ENCODE measurements at regions not wholly inside any gene's neighbourhood (a gene's known extent, or its start where the extent isn't known, plus 50 kb on each side); places are given as distances from the start of the nearest gene placed in this dataset.

DNA sequence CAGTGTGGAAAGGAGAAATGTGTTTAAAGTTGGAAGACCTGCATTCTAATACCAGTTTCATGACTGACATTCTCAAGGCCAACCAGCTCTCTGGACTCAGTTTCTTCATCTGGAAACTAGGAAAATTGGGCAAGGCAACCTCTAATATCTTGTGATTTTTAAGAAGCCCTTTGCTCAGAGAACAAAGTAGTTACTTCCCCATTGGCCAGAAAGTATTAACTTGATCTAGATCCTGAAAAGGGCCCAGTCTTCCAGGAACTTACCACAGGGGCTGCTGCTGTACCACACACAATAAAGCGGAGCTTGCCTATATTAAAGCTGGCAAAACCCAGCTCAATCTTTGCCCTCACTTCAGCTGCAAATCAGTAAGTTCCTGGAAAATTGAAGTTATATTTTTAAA lies 155.6 kb upstream of the ADO start:
- POLR2A ChIA-PET: no interaction called here
- H3K9me2 ChIP-seq: no peaks in the 10 kb centered on the region
- H4K20me1 ChIP-seq (ENCODE audit: insufficient read depth): no peaks in the 10 kb centered on the region
- no peaks in the 10 kb centered on the region for H3F3A ChIP-seq (replicated peaks; ENCODE audit: insufficient read depth)
- no peak overlapping the region for H3K4me2 ChIP-seq
- no peaks in the 10 kb centered on the region for H3K9me3 ChIP-seq
- 93% methylated on average over 1 of the region's 1 CpG for WGBS (ENCODE audit: low lambda C conversion rate)
- no peak for DNase-seq
- peaks cover 0 to 14% of the 10 kb centered on the region in 2 experiments; a peak in 1 of 4 replicates for H3K4me1 ChIP-seq (ENCODE audit: control insufficient read depth in 1 of 2, insufficient read depth in 2 of 2, low read depth in 1 of 2, low read length in 1 of 2)
- TF ChIP-seq GATA2 (CRISPR knock-in tag; IDR thresholded peaks at IDR 0.05) (no peak), ELF1 (IDR thresholded peaks at IDR 0.05) (no peak), GABPA (IDR thresholded peaks at IDR 0.05; ENCODE audit: low read depth) (no peak), USF2 (IDR thresholded peaks at IDR 0.05; ENCODE audit: borderline replicate concordance, low read depth, low read length) (no peak), RFX5 (IDR thresholded peaks at IDR 0.05; ENCODE audit: low read length) (no peak), NRF1 (IDR thresholded peaks at IDR 0.05; ENCODE audit: low read depth, low read length) (no peak), TEAD4 (IDR thresholded peaks at IDR 0.05; ENCODE audit: borderline replicate concordance, insufficient read depth) (no peak), REST (IDR thresholded peaks at IDR 0.05; ENCODE audit: low read depth, low read length) (no peak), SMC3 (IDR thresholded peaks at IDR 0.05; ENCODE audit: low read depth, low read length) (no peak), FOSL2 (IDR thresholded peaks at IDR 0.05; ENCODE audit: borderline replicate concordance, low read depth) (no peak)
- H3K27me3 ChIP-seq (ENCODE audit: insufficient read depth): no peaks in the 10 kb centered on the region; the same call in 1 of the 2 replicates
- CTCF ChIA-PET: no interaction called here
- H3K4me3 ChIP-seq (ENCODE audit: low read depth in 2 of 2, low read length in 1 of 2): no peak overlapping the region
- no peaks in the 10 kb centered on the region for H3K36me3 ChIP-seq (replicated peaks in 1 of 2; ENCODE audit: control insufficient read depth in 1 of 2, insufficient read depth in 2 of 2, low read length in 1 of 2)
- H3K9ac ChIP-seq: no peak overlapping the region
- H3K27ac ChIP-seq (ENCODE audit: low read depth in 2 of 2, low read length in 1 of 2): no peak overlapping the region
- no peaks in the 10 kb centered on the region for H3K79me2 ChIP-seq (ENCODE audit: insufficient read depth)
- H2AFZ ChIP-seq (ENCODE audit: low read depth): no peak overlapping the region

DNA sequence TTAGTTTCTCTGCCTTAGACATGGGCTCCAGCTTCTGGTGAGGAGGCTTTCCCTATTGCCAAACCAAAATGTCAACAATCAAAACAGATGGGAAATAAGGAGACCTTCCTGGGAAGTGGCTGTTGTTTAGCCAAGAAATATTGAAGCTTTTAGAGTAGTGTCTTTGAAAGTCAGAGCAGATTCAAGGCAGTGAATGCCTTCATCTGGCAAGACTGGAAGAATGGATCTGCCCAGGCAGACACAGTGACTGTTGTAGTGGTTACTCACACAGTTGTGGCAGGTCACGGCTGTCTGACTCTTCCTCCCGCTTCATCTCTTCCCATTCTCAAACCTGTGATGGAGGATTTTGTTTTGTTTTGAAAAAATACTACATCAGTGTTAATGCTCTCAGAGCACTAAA lies 154.1 kb upstream of the ADO start:
- no peaks in the 10 kb centered on the region for H3K9me2 ChIP-seq
- H3K9me3 ChIP-seq: no peaks in the 10 kb centered on the region
- H2AFZ ChIP-seq (ENCODE audit: low read depth): no peak overlapping the region
- H3K27me3 ChIP-seq (ENCODE audit: insufficient read depth): no peaks in the 10 kb centered on the region; the same call in 1 of the 2 replicates
- H3K9ac ChIP-seq: no peak overlapping the region
- no peak overlapping the region for H3K27ac ChIP-seq (ENCODE audit: low read depth in 2 of 2, low read length in 1 of 2)
- POLR2A ChIA-PET: no interaction called here
- no peak for TF ChIP-seq RAD21 (IDR thresholded peaks at IDR 0.05; ENCODE audit: low read length)
- TF ChIP-seq TEAD4 (IDR thresholded peaks at IDR 0.05; ENCODE audit: borderline replicate concordance, insufficient read depth): no peak
- TF ChIP-seq, protein P1, sequence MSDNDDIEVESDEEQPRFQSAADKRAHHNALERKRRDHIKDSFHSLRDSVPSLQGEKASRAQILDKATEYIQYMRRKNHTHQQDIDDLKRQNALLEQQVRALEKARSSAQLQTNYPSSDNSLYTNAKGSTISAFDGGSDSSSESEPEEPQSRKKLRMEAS (IDR thresholded peaks at IDR 0.05; ENCODE audit: low read depth): no peak
- TF ChIP-seq RCOR1 (IDR thresholded peaks at IDR 0.05; ENCODE audit: low read length): no peak
- no peak for TF ChIP-seq REST (IDR thresholded peaks at IDR 0.05; ENCODE audit: low read depth, low read length)
- no peak for TF ChIP-seq EZH2phosphoT487 (IDR thresholded peaks at IDR 0.05; ENCODE audit: borderline replicate concordance, low read depth)
- no peak overlapping the region for H3K4me3 ChIP-seq (ENCODE audit: low read depth in 2 of 2, low read length in 1 of 2)
- H3F3A ChIP-seq (replicated peaks; ENCODE audit: insufficient read depth): no peaks in the 10 kb centered on the region
- WGBS (ENCODE audit: low lambda C conversion rate): 67% methylated on average over 2 of the region's 2 CpGs
- H3K4me2 ChIP-seq: no peak overlapping the region
- peaks cover 0 to 14% of the 10 kb centered on the region in 2 experiments; a peak in 1 of 4 replicates for H3K4me1 ChIP-seq (ENCODE audit: control insufficient read depth in 1 of 2, insufficient read depth in 2 of 2, low read depth in 1 of 2, low read length in 1 of 2)
- no peaks in the 10 kb centered on the region for H3K79me2 ChIP-seq (ENCODE audit: insufficient read depth)
- no peaks in the 10 kb centered on the region for H3K36me3 ChIP-seq (replicated peaks in 1 of 2; ENCODE audit: control insufficient read depth in 1 of 2, insufficient read depth in 2 of 2, low read length in 1 of 2)
- CTCF ChIA-PET: no interaction called here
- no peak for DNase-seq
- H4K20me1 ChIP-seq (ENCODE audit: insufficient read depth): no peaks in the 10 kb centered on the region

Data from SK-N-SH (cell line).